ENCODE measurements at regions not wholly inside any gene's neighbourhood (a gene's known extent, or its start where the extent isn't known, plus 50 kb on each side); places are given as distances from the start of the nearest gene placed in this dataset.

DNA sequence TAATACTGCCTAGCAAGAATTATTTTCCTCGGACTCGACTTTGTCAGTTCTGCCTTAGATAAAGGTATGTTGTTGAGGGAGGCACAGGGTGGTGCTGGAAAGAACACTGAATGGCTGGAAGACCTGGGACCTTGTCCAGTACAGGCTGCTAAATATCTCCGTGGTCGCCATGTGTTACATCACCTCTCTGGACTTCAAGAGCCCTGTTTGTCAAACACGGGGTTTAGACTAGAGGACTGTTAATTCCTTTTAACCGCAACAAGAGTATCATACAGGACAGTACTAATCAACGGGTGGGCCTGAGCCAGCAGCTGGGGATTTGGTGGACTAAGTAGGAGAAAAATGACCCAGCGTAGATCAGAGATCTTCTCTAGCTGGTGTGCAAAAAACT lies 476.3 kb downstream of the LRIG3 start:
- ATAC-seq (no peak), DNase-seq (no peak)
- intact Hi-C loops (cut with micrococcal nuclease) = no loop called here
- Mint-ChIP-seq H3K27ac (no peak overlapping the region), H3K36me3 (ENCODE audit: low read depth) (no peaks in the 10 kb centered on the region), H3K4me1 (ENCODE audit: low read depth) (no peaks in the 10 kb centered on the region), H3K4me3 (no peak overlapping the region), H3K9me3 (no peaks in the 10 kb centered on the region), H3K27me3 (peaks cover 2% of the 10 kb centered on the region)
- ChIA-PET CTCF (interaction anchor here (1.1 kb wide), 1 partner anchor 96 kb away, joined by 4 read pairs; no protein-coding TSS in a partner anchor), POLR2A (no interaction called here)
- TF ChIP-seq, protein P1, sequence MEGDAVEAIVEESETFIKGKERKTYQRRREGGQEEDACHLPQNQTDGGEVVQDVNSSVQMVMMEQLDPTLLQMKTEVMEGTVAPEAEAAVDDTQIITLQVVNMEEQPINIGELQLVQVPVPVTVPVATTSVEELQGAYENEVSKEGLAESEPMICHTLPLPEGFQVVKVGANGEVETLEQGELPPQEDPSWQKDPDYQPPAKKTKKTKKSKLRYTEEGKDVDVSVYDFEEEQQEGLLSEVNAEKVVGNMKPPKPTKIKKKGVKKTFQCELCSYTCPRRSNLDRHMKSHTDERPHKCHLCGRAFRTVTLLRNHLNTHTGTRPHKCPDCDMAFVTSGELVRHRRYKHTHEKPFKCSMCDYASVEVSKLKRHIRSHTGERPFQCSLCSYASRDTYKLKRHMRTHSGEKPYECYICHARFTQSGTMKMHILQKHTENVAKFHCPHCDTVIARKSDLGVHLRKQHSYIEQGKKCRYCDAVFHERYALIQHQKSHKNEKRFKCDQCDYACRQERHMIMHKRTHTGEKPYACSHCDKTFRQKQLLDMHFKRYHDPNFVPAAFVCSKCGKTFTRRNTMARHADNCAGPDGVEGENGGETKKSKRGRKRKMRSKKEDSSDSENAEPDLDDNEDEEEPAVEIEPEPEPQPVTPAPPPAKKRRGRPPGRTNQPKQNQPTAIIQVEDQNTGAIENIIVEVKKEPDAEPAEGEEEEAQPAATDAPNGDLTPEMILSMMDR (IDR thresholded peaks at IDR 0.05) = no peak

GRCh38 chr12:58450868-58451482 lies 469.3 kb downstream of the LRIG3 start:
- intact Hi-C loops (cut with micrococcal nuclease) = no loop called here
- H3K9me3 Mint-ChIP-seq = no peaks in the 10 kb centered on the region
- ChIA-PET CTCF (no interaction called here), POLR2A (no interaction called here)
- no peaks in the 10 kb centered on the region for H3K4me1 Mint-ChIP-seq (ENCODE audit: low read depth)
- peaks cover 4% of the 10 kb centered on the region for H3K27me3 Mint-ChIP-seq
- H3K36me3 Mint-ChIP-seq (ENCODE audit: low read depth) = no peaks in the 10 kb centered on the region
- no peak overlapping the region for H3K4me3 Mint-ChIP-seq
- TF ChIP-seq, protein P1 (IDR thresholded peaks at IDR 0.05) = no peak
- no peak for ATAC-seq
- DNase-seq = no peak
- H3K27ac Mint-ChIP-seq = no peak overlapping the region

DNA sequence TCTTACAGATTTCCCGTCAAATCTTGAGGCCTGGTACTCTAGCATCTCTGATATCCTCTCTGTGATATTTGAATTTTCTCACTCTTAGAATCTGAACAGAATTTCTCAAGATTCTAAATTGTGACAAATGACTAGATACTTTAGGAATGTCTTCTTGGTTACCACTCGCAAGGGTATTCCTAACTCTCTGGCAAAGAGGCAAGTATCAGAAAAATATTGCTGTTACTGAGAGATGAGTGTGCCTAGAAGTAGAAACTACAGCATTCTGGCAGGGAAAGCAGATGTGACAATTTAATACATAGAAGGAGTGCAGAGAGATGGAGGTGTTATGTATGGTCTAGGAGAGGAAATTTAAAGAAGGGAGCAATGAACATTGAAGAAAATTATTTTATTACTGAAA lies 467.8 kb downstream of the LRIG3 start:
- no peak overlapping the region for H3K27ac Mint-ChIP-seq
- peaks cover 2% of the 10 kb centered on the region for H3K27me3 Mint-ChIP-seq
- no peak for ATAC-seq
- H3K9me3 Mint-ChIP-seq = no peaks in the 10 kb centered on the region
- H3K36me3 Mint-ChIP-seq (ENCODE audit: low read depth) = no peaks in the 10 kb centered on the region
- TF ChIP-seq, protein P1 (IDR thresholded peaks at IDR 0.05) = no peak
- no peak for DNase-seq
- ChIA-PET CTCF (no interaction called here), POLR2A (no interaction called here)
- no peaks in the 10 kb centered on the region for H3K4me1 Mint-ChIP-seq (ENCODE audit: low read depth)
- intact Hi-C loops (cut with micrococcal nuclease) = no loop called here
- no peak overlapping the region for H3K4me3 Mint-ChIP-seq

DNA sequence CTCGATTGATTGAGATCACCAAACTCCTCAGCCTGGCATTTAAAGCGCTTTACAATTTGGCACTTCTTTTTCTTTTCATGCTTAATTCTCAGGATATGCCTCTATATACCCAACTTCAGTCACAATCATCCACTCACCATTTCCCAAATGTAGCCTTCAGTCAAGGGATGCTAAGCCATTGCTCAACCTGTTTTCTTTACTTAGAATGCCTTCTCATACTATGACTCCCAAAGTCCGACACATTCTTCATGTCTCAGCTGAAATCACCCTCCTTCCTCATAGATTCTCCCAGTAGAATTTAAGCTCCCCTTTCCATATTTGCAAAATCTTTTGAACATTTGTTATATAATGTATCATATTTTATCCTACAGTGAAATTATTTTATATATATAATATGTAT lies 467.0 kb downstream of the LRIG3 start:
- Mint-ChIP-seq H3K4me3 (no peak overlapping the region), H3K27ac (no peak overlapping the region), H3K27me3 (peaks cover 2% of the 10 kb centered on the region), H3K36me3 (ENCODE audit: low read depth) (no peaks in the 10 kb centered on the region), H3K9me3 (no peaks in the 10 kb centered on the region), H3K4me1 (ENCODE audit: low read depth) (no peaks in the 10 kb centered on the region)
- ATAC-seq (no peak), DNase-seq (no peak)
- TF ChIP-seq, protein P1 (IDR thresholded peaks at IDR 0.05) = no peak
- ChIA-PET CTCF (no interaction called here), POLR2A (no interaction called here)
- intact Hi-C loops (cut with micrococcal nuclease) = no loop called here

DNA sequence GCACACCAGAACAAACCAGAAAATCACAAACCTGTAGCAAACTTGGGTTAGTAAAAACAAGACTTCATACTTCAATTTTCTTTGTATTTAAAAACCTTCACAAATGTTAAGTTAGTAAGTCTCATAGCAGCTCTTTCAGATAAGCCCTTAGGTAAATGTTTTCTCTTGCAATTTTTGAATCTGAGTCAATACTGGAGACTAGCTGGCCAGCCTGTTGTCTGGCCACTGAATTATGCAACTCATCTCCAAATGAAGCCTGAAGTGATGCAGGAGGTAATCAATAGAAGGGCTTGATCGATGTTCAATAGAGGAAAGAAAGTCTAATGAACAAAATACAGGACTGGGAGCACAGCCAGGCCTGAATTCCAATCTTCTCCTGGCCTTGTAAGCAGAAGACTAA lies 465.2 kb downstream of the LRIG3 start:
- no peak for ATAC-seq
- intact Hi-C loops (cut with micrococcal nuclease) = no loop called here
- ChIA-PET POLR2A (no interaction called here), CTCF (no interaction called here)
- Mint-ChIP-seq H3K9me3 (no peaks in the 10 kb centered on the region), H3K36me3 (ENCODE audit: low read depth) (no peaks in the 10 kb centered on the region), H3K4me1 (ENCODE audit: low read depth) (no peaks in the 10 kb centered on the region), H3K27me3 (peaks cover 2% of the 10 kb centered on the region), H3K27ac (no peak overlapping the region), H3K4me3 (no peak overlapping the region)
- DNase-seq = no peak
- TF ChIP-seq, protein P1 (IDR thresholded peaks at IDR 0.05) = no peak
